Esophagus squamous epithelium (tissue), 4 donors: ENCODE measurements at regions not wholly inside any gene's neighbourhood (a gene's known extent, or its start where the extent isn't known, plus 50 kb on each side); places are given as distances from the start of the nearest gene placed in this dataset.

Experiments used
- CTCF ChIP-seq, 6 experiments: fragments of 450-650 bp in 4 of 6; fragments of 200-600 bp in 2 of 6; sonication (generic) in 2 of 6; IDR thresholded peaks; one replicate each; pipeline ENCODE4 v1.5.1; 2016 to 2019; ENCODE audit warnings: antibody characterized with exemption in 6 of 6, mild to moderate bottlenecking in 4 of 6, moderate library complexity in 4 of 6
- POLR2A ChIP-seq, 4 donors: fragments of 450-650 bp; IDR thresholded peaks; one replicate each; pipeline ENCODE4 v1.6.1; 2017; ENCODE audit warnings: antibody characterized with exemption in 4 of 4, mild to moderate bottlenecking in 4 of 4, moderate library complexity in 3 of 4

- TF ChIP-seq CTCF (IDR thresholded peaks at IDR 0.05), result no peak
- no peak for TF ChIP-seq POLR2A (IDR thresholded peaks at IDR 0.05)
These were observed 224.7 kb upstream of the PPP1R2C start for GRCh38 chrX:43002526-43003203.
